ENCODE measurements at regions not wholly inside any gene's neighbourhood (a gene's known extent, or its start where the extent isn't known, plus 50 kb on each side); places are given as distances from the start of the nearest gene placed in this dataset.

DNA sequence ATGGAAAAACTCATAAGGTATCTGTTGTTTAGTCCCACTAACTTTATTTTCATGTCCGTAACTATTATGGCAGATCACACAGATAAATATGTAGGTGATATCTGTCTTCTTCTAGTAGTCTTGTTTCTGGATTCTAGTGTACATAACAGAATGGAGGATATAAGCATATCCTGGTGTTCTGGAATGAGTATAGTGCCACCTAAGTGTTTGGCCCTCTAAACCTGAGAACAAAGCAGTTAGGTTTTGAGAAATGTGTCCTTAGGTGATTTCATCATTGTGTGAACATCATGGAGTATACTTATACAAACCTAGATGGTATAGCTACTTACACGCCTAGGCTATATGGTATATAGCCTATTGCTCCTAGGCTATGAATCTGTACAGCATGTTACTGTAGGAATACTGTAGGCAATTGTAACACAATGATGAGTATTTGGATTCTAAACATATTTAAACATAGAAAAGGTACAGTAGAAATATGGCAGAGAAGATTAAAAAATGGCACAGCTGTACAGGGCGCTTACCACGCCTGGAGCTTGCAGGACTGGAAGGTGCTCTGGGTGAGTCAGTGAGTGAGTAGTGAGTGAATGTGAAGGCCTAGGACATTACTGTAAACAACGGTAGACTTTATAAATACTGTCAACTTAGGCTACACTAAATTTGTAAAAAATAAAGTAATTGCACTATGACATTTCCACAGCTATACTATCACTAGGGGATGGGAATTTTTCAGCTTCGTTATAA, 150.3 kb upstream of the SLC24A2 start:
- TF ChIP-seq POLR2A (IDR thresholded peaks at IDR 0.05; ENCODE audit: low read length) = no peak
- no peak for TF ChIP-seq RCOR1 (IDR thresholded peaks at IDR 0.05; ENCODE audit: low read depth, low read length)
- TF ChIP-seq SREBF2 (IDR thresholded peaks at IDR 0.05) = no peak
- TF ChIP-seq HDAC2 (IDR thresholded peaks at IDR 0.05) = no peak
